ENCODE measurements at regions not wholly inside any gene's neighbourhood (a gene's known extent, or its start where the extent isn't known, plus 50 kb on each side); places are given as distances from the start of the nearest gene placed in this dataset.

GRCh38 chr9:117486426-117486825 is 71.6 kb upstream of the ASTN2 start:
- POLR2A ChIA-PET, result interaction anchor here (0.6 kb wide), 1 partner anchor 351 kb away, joined by 3 read pairs; no protein-coding TSS in a partner anchor
- FAIRE-seq (no peak), DNase-seq (ENCODE audit: low read depth in 1 of 2, low spot score in 1 of 2) (no peak), ATAC-seq (no peak)
- TF ChIP-seq FOSL2 (IDR thresholded peaks at IDR 0.05) (no peak), FOSL2 (CRISPR knock-in tag; IDR thresholded peaks at IDR 0.05) (no peak), KDM1A (IDR thresholded peaks at IDR 0.05; ENCODE audit: low read depth) (no peak), MAFK (IDR thresholded peaks at IDR 0.05; ENCODE audit: partially characterized antibody) (no peak), HDAC2 (IDR thresholded peaks at IDR 0.05) (no peak), RAD21 (conservative IDR thresholded peaks at IDR 0.05 in 1 of 2, IDR thresholded peaks at IDR 0.05 in 1 of 2) (no peak), CBX8 (IDR thresholded peaks at IDR 0.05) (no peak), CBX2 (IDR thresholded peaks at IDR 0.05; ENCODE audit: borderline replicate concordance, low read depth) (no peak), CEBPB (IDR thresholded peaks at IDR 0.05) (no peak), SREBF2 (IDR thresholded peaks at IDR 0.05) (no peak), HES2 (IDR thresholded peaks at IDR 0.05) (no peak), MAZ (IDR thresholded peaks at IDR 0.05; ENCODE audit: borderline replicate concordance, low read depth, low read length) (no peak), RFX5 (IDR thresholded peaks at IDR 0.05) (no peak), ZNF302 (CRISPR knock-in tag; IDR thresholded peaks at IDR 0.05) (no peak), BCL3 (IDR thresholded peaks at IDR 0.05) (no peak), EP300 (IDR thresholded peaks at IDR 0.05) (no peak), RCOR1 (IDR thresholded peaks at IDR 0.05; ENCODE audit: low read depth, low read length) (no peak), RNF2 (IDR thresholded peaks at IDR 0.05; ENCODE audit: borderline replicate concordance, low read depth) (no peak)
- TF ChIP-seq, protein P1, sequence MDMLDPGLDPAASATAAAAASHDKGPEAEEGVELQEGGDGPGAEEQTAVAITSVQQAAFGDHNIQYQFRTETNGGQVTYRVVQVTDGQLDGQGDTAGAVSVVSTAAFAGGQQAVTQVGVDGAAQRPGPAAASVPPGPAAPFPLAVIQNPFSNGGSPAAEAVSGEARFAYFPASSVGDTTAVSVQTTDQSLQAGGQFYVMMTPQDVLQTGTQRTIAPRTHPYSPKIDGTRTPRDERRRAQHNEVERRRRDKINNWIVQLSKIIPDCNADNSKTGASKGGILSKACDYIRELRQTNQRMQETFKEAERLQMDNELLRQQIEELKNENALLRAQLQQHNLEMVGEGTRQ (IDR thresholded peaks at IDR 0.05), result no peak
- TF ChIP-seq, protein P2, sequence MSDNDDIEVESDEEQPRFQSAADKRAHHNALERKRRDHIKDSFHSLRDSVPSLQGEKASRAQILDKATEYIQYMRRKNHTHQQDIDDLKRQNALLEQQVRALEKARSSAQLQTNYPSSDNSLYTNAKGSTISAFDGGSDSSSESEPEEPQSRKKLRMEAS (IDR thresholded peaks at IDR 0.05), result no peak
- TF ChIP-seq, protein P3, sequence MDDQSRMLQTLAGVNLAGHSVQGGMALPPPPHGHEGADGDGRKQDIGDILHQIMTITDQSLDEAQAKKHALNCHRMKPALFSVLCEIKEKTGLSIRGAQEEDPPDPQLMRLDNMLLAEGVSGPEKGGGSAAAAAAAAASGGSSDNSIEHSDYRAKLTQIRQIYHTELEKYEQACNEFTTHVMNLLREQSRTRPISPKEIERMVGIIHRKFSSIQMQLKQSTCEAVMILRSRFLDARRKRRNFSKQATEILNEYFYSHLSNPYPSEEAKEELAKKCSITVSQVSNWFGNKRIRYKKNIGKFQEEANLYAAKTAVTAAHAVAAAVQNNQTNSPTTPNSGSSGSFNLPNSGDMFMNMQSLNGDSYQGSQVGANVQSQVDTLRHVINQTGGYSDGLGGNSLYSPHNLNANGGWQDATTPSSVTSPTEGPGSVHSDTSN (IDR thresholded peaks at IDR 0.05), result no peak
- H3K4me1 ChIP-seq, result no peaks in the 10 kb centered on the region
- no peak overlapping the region for H3K4me2 ChIP-seq
- H3K9me3 ChIP-seq, result no peaks in the 10 kb centered on the region
- 5% methylated on average over 2 of the region's 2 CpGs for WGBS (ENCODE audit: missing lambda C conversion rate)
- no peak overlapping the region for H3K27ac ChIP-seq
- no peak overlapping the region for H3K4me3 ChIP-seq
- CTCF ChIA-PET, result interaction anchor here (1.1 to 1.5 kb wide), 3 partner anchors 42 to 1879 kb away, joined by 3 read pairs; no protein-coding TSS in a partner anchor

DNA sequence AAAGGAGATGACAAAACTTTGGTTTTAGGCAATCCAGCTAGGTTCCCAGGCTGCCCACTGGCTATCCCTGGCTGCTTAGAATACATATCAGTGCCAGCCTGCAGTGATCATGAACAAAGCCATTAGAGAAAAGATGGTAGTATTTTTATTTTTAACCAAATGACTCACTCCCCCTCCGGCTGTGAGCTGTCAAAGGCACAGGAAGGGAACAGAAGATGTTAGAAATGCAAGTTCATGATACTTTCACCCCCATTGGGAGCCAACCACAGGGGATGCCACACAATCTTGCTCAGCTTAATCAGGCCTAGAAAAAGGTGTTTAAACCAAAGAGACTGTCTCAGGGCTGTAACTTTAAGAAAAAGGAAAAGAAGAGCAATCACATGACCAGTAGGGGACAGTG is 70.3 kb upstream of the ASTN2 start:
- no peak overlapping the region for H3K4me2 ChIP-seq
- H3K4me1 ChIP-seq, result no peaks in the 10 kb centered on the region
- FAIRE-seq (no peak), ATAC-seq (no peak), DNase-seq (ENCODE audit: low read depth in 1 of 2, low spot score in 1 of 2) (no peak)
- H3K4me3 ChIP-seq, result no peak overlapping the region
- TF ChIP-seq TP53 (CRISPR knock-in tag; IDR thresholded peaks at IDR 0.05) (no peak), NFE2L2 (conservative IDR thresholded peaks at IDR 0.05; ENCODE audit: low read length) (no peak), RAD21 (conservative IDR thresholded peaks at IDR 0.05 in 1 of 2, IDR thresholded peaks at IDR 0.05 in 1 of 2) (no peak), KDM1A (IDR thresholded peaks at IDR 0.05; ENCODE audit: low read depth) (no peak), CEBPB (IDR thresholded peaks at IDR 0.05) (no peak), MYC (IDR thresholded peaks at IDR 0.05; ENCODE audit: borderline replicate concordance, low read length) (no peak), HOXB13 (CRISPR knock-in tag; IDR thresholded peaks at IDR 0.05; ENCODE audit: low read depth) (no peak), NPAS2 (CRISPR knock-in tag; IDR thresholded peaks at IDR 0.05; ENCODE audit: borderline replicate concordance) (no peak), TFCP2L1 (CRISPR knock-in tag; IDR thresholded peaks at IDR 0.05) (no peak), ZNF302 (CRISPR knock-in tag; IDR thresholded peaks at IDR 0.05) (no peak), POLR2AphosphoS2 (conservative IDR thresholded peaks at IDR 0.05; ENCODE audit: low read length) (no peak)
- TF ChIP-seq, protein P1 (IDR thresholded peaks at IDR 0.05), result no peak
- TF ChIP-seq, protein P3 (IDR thresholded peaks at IDR 0.05), result no peak
- TF ChIP-seq, protein P4, sequence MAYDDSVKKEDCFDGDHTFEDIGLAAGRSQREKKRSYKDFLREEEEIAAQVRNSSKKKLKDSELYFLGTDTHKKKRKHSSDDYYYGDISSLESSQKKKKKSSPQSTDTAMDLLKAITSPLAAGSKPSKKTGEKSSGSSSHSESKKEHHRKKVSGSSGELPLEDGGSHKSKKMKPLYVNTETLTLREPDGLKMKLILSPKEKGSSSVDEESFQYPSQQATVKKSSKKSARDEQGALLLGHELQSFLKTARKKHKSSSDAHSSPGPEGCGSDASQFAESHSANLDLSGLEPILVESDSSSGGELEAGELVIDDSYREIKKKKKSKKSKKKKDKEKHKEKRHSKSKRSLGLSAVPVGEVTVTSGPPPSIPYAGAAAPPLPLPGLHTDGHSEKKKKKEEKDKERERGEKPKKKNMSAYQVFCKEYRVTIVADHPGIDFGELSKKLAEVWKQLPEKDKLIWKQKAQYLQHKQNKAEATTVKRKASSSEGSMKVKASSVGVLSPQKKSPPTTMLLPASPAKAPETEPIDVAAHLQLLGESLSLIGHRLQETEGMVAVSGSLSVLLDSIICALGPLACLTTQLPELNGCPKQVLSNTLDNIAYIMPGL (CRISPR knock-in tag; IDR thresholded peaks at IDR 0.05; ENCODE audit: borderline replicate concordance), result no peak
- ChIA-PET POLR2A (no interaction called here), CTCF (no interaction called here)
- H3K27ac ChIP-seq, result no peak overlapping the region
- WGBS (ENCODE audit: missing lambda C conversion rate), result 0% methylated on average over 1 of the region's 1 CpG
- H3K9me3 ChIP-seq, result no peaks in the 10 kb centered on the region
